ENCODE measurements at regions not wholly inside any gene's neighbourhood (a gene's known extent, or its start where the extent isn't known, plus 50 kb on each side); places are given as distances from the start of the nearest gene placed in this dataset.
"Not testable (repeated sequence)": the region's sequence is repeated elsewhere in the genome, so short reads cannot be mapped to it uniquely, and the experiment has no call there.

GRCh38 chr17:45554479-45554878, 64.0 kb upstream of the PLEKHM1 start:
- H3K9me3 ChIP-seq (ENCODE audit: control insufficient read depth, low read length); H3K4me1 ChIP-seq (ENCODE audit: control insufficient read depth, insufficient read depth, low read length); H3K4me3 ChIP-seq (ENCODE audit: low read length); H3K9ac ChIP-seq (ENCODE audit: low read length); H3K36me3 ChIP-seq (ENCODE audit: control insufficient read depth, insufficient read depth, low read length); H3K27me3 ChIP-seq (ENCODE audit: control insufficient read depth, insufficient read depth, low read length): not testable (repeated sequence)

- H3K4me3 ChIP-seq (ENCODE audit: low read length); H3K4me1 ChIP-seq (ENCODE audit: control insufficient read depth, insufficient read depth, low read length); H3K36me3 ChIP-seq (ENCODE audit: control insufficient read depth, insufficient read depth, low read length); H3K9me3 ChIP-seq (ENCODE audit: control insufficient read depth, low read length); H3K9ac ChIP-seq (ENCODE audit: low read length); H3K27me3 ChIP-seq (ENCODE audit: control insufficient read depth, insufficient read depth, low read length): not testable (repeated sequence)
Observed at GRCh38 chr17:45558821-45559220, 68.3 kb upstream of the PLEKHM1 start.

DNA sequence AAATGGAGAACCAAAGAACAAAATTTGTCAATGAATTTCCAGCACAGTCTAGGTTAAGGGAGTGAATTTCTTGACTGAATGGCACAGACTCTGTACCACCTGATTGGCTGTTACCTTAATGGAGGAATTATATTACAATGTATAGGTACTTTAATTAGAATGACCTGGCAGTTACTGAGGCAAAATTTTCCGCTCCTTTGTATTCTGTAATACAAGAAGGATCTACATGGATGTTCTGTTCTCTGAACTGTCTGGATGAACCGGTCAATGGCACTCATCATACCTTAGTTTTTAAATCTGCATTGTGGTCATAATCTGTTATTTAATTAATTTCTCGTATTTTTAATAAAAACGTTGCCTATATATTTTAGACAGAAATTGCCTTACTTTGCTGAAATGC, 72.3 kb upstream of the PLEKHM1 start:
- H3K4me1 ChIP-seq (ENCODE audit: control insufficient read depth, insufficient read depth, low read length); H3K9me3 ChIP-seq (ENCODE audit: control insufficient read depth, low read length); H3K9ac ChIP-seq (ENCODE audit: low read length); H3K27me3 ChIP-seq (ENCODE audit: control insufficient read depth, insufficient read depth, low read length); H3K4me3 ChIP-seq (ENCODE audit: low read length); H3K36me3 ChIP-seq (ENCODE audit: control insufficient read depth, insufficient read depth, low read length): not testable (repeated sequence)

- not testable (repeated sequence) for H3K4me3 ChIP-seq (ENCODE audit: low read length); H3K9ac ChIP-seq (ENCODE audit: low read length); H3K36me3 ChIP-seq (ENCODE audit: control insufficient read depth, insufficient read depth, low read length); H3K4me1 ChIP-seq (ENCODE audit: control insufficient read depth, insufficient read depth, low read length); H3K27me3 ChIP-seq (ENCODE audit: control insufficient read depth, insufficient read depth, low read length); H3K9me3 ChIP-seq (ENCODE audit: control insufficient read depth, low read length)
Observed at GRCh38 chr17:45563283-45563682, 72.8 kb upstream of the PLEKHM1 start.

DNA sequence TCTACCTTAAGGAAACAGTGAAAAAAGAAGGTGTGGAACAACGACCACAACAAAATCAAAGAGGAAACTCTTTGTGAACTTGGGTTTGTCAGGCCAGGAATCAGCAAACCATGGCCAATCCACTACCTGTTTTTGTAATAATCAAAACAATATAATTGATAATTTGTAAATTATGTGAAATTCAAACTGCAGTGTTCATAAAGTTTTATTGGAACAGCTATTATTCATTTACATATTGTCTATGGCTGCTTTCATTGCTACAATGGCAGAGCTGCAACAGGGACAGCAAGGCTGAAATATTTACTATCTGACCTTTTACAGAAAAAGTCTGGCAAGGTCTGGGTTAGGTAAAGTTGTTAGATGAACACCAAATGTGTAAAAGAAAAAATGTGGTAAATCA, 77.8 kb upstream of the PLEKHM1 start:
- not testable (repeated sequence) for H3K27me3 ChIP-seq (ENCODE audit: control insufficient read depth, insufficient read depth, low read length); H3K9me3 ChIP-seq (ENCODE audit: control insufficient read depth, low read length); H3K4me1 ChIP-seq (ENCODE audit: control insufficient read depth, insufficient read depth, low read length); H3K4me3 ChIP-seq (ENCODE audit: low read length); H3K9ac ChIP-seq (ENCODE audit: low read length); H3K36me3 ChIP-seq (ENCODE audit: control insufficient read depth, insufficient read depth, low read length)

GRCh38 chr17:45573326-45573725, 82.8 kb upstream of the PLEKHM1 start:
- not testable (repeated sequence) for H3K9me3 ChIP-seq (ENCODE audit: control insufficient read depth, low read length); H3K9ac ChIP-seq (ENCODE audit: low read length); H3K36me3 ChIP-seq (ENCODE audit: control insufficient read depth, insufficient read depth, low read length); H3K4me3 ChIP-seq (ENCODE audit: low read length); H3K27me3 ChIP-seq (ENCODE audit: control insufficient read depth, insufficient read depth, low read length)
- H3K4me1 ChIP-seq (ENCODE audit: control insufficient read depth, insufficient read depth, low read length), result peaks cover 17% of the 10 kb centered on the region

DNA sequence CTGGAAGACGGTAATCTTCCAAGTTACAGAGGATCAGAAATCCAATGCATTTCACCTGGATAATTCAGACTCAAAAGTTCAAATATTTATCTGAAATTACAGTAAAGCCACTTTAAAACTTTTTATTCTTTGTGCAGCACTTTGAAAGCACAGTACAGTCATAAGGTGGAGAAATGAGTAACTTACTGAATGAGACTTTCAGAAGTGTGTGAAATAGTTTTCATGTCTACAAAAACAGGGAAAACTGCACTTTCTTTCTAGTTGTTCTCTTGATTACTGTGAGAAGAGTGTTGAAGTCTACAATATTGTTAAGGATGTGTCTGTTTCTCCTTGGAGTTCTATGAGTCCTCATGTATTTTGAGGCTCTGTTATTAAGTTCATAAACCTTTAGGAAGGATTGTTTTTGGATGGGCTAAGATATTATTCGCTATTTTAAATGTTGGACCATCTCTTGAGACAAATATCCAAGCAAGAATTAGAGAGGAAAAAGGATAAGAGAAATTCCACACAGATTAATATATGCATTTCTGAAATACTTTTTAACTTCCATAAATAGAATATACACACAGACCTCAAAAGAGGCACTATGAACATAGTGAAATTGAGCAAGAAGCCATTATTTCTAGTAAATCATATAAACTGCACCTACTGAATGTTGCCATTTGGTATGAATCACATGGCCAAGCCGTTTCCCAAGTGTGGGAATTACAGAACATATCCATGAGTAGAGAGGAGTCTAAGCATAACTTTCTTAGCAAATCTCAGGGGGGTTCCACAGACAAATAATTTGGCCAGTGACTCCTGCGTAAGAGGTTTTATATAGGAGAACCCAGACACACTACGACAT, 83.6 kb upstream of the PLEKHM1 start:
- no peaks in the 10 kb centered on the region for H3K9me3 ChIP-seq (ENCODE audit: control insufficient read depth, low read length)
- H3K9ac ChIP-seq (ENCODE audit: low read length), result no peak overlapping the region
- peaks cover 22% of the 10 kb centered on the region for H3K4me1 ChIP-seq (ENCODE audit: control insufficient read depth, insufficient read depth, low read length)
- H3K27me3 ChIP-seq (ENCODE audit: control insufficient read depth, insufficient read depth, low read length), result no peaks in the 10 kb centered on the region
- no peaks in the 10 kb centered on the region for H3K36me3 ChIP-seq (ENCODE audit: control insufficient read depth, insufficient read depth, low read length)
- no peak overlapping the region for H3K4me3 ChIP-seq (ENCODE audit: low read length)

GRCh38 chr17:45575126-45575885, 84.8 kb upstream of the PLEKHM1 start:
- peaks cover 32% of the 10 kb centered on the region for H3K4me1 ChIP-seq (ENCODE audit: control insufficient read depth, insufficient read depth, low read length)
- H3K9me3 ChIP-seq (ENCODE audit: control insufficient read depth, low read length), result no peaks in the 10 kb centered on the region
- no peak overlapping the region for H3K4me3 ChIP-seq (ENCODE audit: low read length)
- no peak overlapping the region for H3K9ac ChIP-seq (ENCODE audit: low read length)
- H3K36me3 ChIP-seq (ENCODE audit: control insufficient read depth, insufficient read depth, low read length), result no peaks in the 10 kb centered on the region
- no peaks in the 10 kb centered on the region for H3K27me3 ChIP-seq (ENCODE audit: control insufficient read depth, insufficient read depth, low read length)

- not testable (repeated sequence) for H3K4me3 ChIP-seq (ENCODE audit: low read length); H3K36me3 ChIP-seq (ENCODE audit: control insufficient read depth, insufficient read depth, low read length); H3K27me3 ChIP-seq (ENCODE audit: control insufficient read depth, insufficient read depth, low read length); H3K9me3 ChIP-seq (ENCODE audit: control insufficient read depth, low read length)
- peaks cover 32% of the 10 kb centered on the region for H3K4me1 ChIP-seq (ENCODE audit: control insufficient read depth, insufficient read depth, low read length)
- H3K9ac ChIP-seq (ENCODE audit: low read length), result peak overlapping the region; percentile 15
Observed at GRCh38 chr17:45576527-45577307, 86.2 kb upstream of the PLEKHM1 start.

- Histone ChIP-seq H3K4me1 (ENCODE audit: control insufficient read depth, insufficient read depth, low read length) (peaks cover 32% of the 10 kb centered on the region), H3K4me3 (ENCODE audit: low read length) (no peak overlapping the region), H3K27me3 (ENCODE audit: control insufficient read depth, insufficient read depth, low read length) (no peaks in the 10 kb centered on the region), H3K9ac (ENCODE audit: low read length) (no peak overlapping the region), H3K36me3 (ENCODE audit: control insufficient read depth, insufficient read depth, low read length) (no peaks in the 10 kb centered on the region), H3K9me3 (ENCODE audit: control insufficient read depth, low read length) (no peaks in the 10 kb centered on the region)
Observed at GRCh38 chr17:45577571-45578279, 87.2 kb upstream of the PLEKHM1 start.

DNA sequence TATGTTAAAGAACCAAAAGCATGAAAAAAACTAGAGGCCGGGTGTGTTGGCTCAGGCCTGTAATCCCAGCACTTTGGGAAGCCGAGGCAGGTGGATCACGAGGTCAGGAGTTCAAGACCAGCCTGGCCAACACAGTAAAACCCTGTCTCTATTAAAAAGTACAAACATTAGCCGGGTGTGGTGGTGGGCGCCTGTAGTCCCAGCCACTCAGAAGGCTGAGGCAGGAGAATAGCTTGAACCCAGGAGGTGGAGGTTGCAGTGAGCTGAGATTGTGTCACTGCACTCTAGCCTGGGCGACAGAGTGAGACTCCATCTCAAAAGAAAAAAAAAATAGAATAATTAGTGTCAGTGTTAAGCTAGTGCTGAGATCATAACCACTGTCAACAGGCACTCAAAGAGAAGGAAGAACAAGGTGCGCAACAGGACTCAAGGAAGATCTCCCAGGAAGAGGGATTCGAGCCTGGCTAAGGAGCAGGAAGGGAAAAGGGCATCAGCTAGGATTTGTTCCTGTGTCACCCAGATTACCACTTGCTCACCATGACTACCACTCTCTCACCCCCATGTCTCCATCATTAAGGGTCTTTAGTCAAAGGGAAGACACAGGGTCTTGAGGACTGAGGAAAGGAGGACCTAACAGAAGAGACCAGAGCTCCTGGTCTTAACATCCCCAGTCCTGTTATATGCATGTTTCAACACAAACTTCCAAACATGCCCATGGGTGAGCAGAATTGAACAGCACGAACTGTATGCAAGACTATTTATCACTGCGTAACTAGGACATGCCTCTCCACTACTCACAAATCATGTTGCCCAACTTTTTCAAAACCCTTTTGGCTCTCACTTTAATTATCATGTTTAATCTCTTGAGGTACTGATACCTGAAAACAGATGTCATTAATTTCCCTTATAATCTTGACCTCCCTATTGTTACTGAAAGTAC, 88.3 kb upstream of the PLEKHM1 start:
- Histone ChIP-seq H3K4me1 (ENCODE audit: control insufficient read depth, insufficient read depth, low read length) (peaks cover 32% of the 10 kb centered on the region), H3K36me3 (ENCODE audit: control insufficient read depth, insufficient read depth, low read length) (no peaks in the 10 kb centered on the region), H3K9me3 (ENCODE audit: control insufficient read depth, low read length) (no peaks in the 10 kb centered on the region), H3K9ac (ENCODE audit: low read length) (no peak overlapping the region), H3K4me3 (ENCODE audit: low read length) (no peak overlapping the region), H3K27me3 (ENCODE audit: control insufficient read depth, insufficient read depth, low read length) (no peaks in the 10 kb centered on the region)
